T-cell (primary cell): ENCODE measurements at regions not wholly inside any gene's neighbourhood (a gene's known extent, or its start where the extent isn't known, plus 50 kb on each side); places are given as distances from the start of the nearest gene placed in this dataset.

Experiments used
- ATAC-seq, 4 experiments: fragments of 200-7000 bp in 3 of 4; fragments of 150-1000 bp in 1 of 4; cut with Tn5 transposase; replicated peaks in 1 of 4; 1 replicate in 3 of 4; 2 replicates in 1 of 4; pipeline ENCODE4 v1.10.0; 2021; ENCODE audit warnings: moderate library complexity in 3 of 4, mild to moderate bottlenecking in 2 of 4, moderate number of reproducible peaks in 1 of 4
- CTCF ChIA-PET, 2 donors: fragments of 300-600 bp; sonication (Branson Sonifier 250); formaldehyde crosslinking; loops; one replicate each; lab custom pipeline; 2022; ENCODE audit warnings: antibody characterized with exemption in 2 of 2; lab: Charles Lee
- POLR2A ChIA-PET, 2 donors: fragments of 300-600 bp; sonication (Branson Sonifier 250); formaldehyde crosslinking; loops; one replicate each; lab custom pipeline; 2022; ENCODE audit warnings: antibody characterized with exemption in 2 of 2; lab: Charles Lee
- DNase-seq, 35 experiments: peaks; one replicate each; pipeline versions ENCODE4 v3.0.0 to v3.0.0-alpha.2; 2013 to 2023
- H3K27ac ChIP-seq: one replicate; pipeline ENCODE4 v1.5.1; 2013; ENCODE audit warnings: low read length
- H3K27me3 ChIP-seq, 2 experiments: replicated peaks in 1 of 2; 1 replicate in 1 of 2; 2 replicates in 1 of 2; pipeline versions ENCODE4 v1.6.1 to v1.7.0; 2013; ENCODE audit warnings: low read length in 1 of 2, mixed read lengths in 1 of 2; ENCODE audit not compliant: control insufficient read depth in 2 of 2, insufficient read depth in 2 of 2; ENCODE audit errors: extremely low read depth in 1 of 2
- H3K36me3 ChIP-seq, 2 donors: 1 replicate in 1 of 2; 2 replicates in 1 of 2; pipeline versions ENCODE4 v1.6.1 to v1.7.0; 2013; ENCODE audit warnings: low read length in 1 of 2; ENCODE audit not compliant: control insufficient read depth in 2 of 2, insufficient read depth in 1 of 2; ENCODE audit errors: extremely low read depth in 1 of 2
- H3K4me1 ChIP-seq, 2 experiments: 1 replicate in 1 of 2; 2 replicates in 1 of 2; pipeline versions ENCODE4 v1.6.1 to v1.7.0; 2013; ENCODE audit warnings: low read length in 2 of 2, mixed read lengths in 1 of 2; ENCODE audit not compliant: insufficient read depth in 2 of 2, control insufficient read depth in 1 of 2; ENCODE audit errors: extremely low read depth in 1 of 2
- H3K4me3 ChIP-seq, 2 donors: 1 replicate in 1 of 2; 2 replicates in 1 of 2; pipeline versions ENCODE4 v1.5.1 to v1.7.0; 2013; ENCODE audit warnings: mild to moderate bottlenecking in 2 of 2, low read length in 1 of 2, moderate library complexity in 1 of 2; ENCODE audit not compliant: control insufficient read depth in 1 of 2; ENCODE audit errors: extremely low read depth in 1 of 2
- H3K9me3 ChIP-seq: 2 replicates; pipeline ENCODE4 v1.7.0; 2013
- H3K27ac Mint-ChIP-seq, 2 donors: one replicate each; pipeline ENCODE4 v1.8.0; 2020 to 2021; ENCODE audit warnings: mild to moderate bottlenecking in 2 of 2, mixed read lengths in 2 of 2
- H3K27me3 Mint-ChIP-seq, 2 donors: one replicate each; pipeline ENCODE4 v1.8.0; 2021 to 2022; ENCODE audit warnings: mixed read lengths in 2 of 2
- H3K36me3 Mint-ChIP-seq: one replicate; pipeline ENCODE4 v1.8.0; 2021; ENCODE audit warnings: mixed read lengths
- H3K4me1 Mint-ChIP-seq, 3 donors: one replicate each; pipeline ENCODE4 v1.8.0; 2020 to 2022; ENCODE audit warnings: mixed read lengths in 3 of 3, mild to moderate bottlenecking in 1 of 3
- H3K4me3 Mint-ChIP-seq, 3 donors: one replicate each; pipeline ENCODE4 v1.8.0; 2020 to 2022; ENCODE audit warnings: mild to moderate bottlenecking in 3 of 3, mixed read lengths in 3 of 3, moderate library complexity in 3 of 3
- H3K9me3 Mint-ChIP-seq, 3 donors: one replicate each; pipeline ENCODE4 v1.8.0; 2020 to 2022; ENCODE audit warnings: mixed read lengths in 3 of 3
- WGBS: methylation state at CpG from one replicate; pipeline ENCODE4 v1.1.5; 2013; ENCODE audit warnings: missing lambda C conversion rate; ENCODE audit not compliant: insufficient coverage; 5-methylcytosine and 5-hydroxymethylcytosine counted together

- Histone ChIP-seq H3K4me3 (no peak overlapping the region), H3K4me1 (no peaks in the 10 kb centered on the region), H3K36me3 (no peaks in the 10 kb centered on the region), H3K27me3 (no peaks in the 10 kb centered on the region), H3K9me3 (no peaks in the 10 kb centered on the region), H3K27ac (no peak overlapping the region)
- Mint-ChIP-seq H3K27ac (no peak overlapping the region), H3K9me3 (peaks cover 11 to 34% (median 21%) of the 10 kb centered on the region in 3 donors), H3K27me3 (no peaks in the 10 kb centered on the region), H3K4me3 (no peak overlapping the region), H3K36me3 (no peaks in the 10 kb centered on the region), H3K4me1 (no peaks in the 10 kb centered on the region)
- DNase-seq (no peak), ATAC-seq (no peak)
- ChIA-PET CTCF (no interaction called here), POLR2A (no interaction called here)
- WGBS: 80% methylated on average over 1 of the region's 2 CpGs
Measured at GRCh38 chr2:228709788-228710371, 528.4 kb upstream of the SPHKAP start.

DNA sequence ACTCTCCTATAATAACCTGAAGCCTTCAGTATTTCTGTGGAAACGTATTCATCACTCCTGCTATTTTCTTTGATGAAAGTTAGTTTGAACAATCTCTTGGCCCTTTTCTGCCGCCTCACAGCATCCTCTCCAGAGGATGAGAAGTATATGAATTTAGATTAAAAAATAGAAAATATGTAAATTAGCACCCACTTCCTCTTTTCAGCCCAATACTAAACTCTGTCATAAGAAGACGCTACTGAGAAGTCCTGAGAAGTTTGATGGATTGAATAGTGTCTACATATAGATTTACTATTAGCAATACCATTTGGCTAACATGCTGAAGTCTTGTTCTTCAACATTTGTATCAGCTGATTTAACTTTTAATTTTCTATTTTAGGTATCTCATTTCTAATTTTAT lies 526.4 kb upstream of the SPHKAP start:
- no peaks in the 10 kb centered on the region for H3K27me3 Mint-ChIP-seq
- no peak overlapping the region for H3K4me3 Mint-ChIP-seq
- H3K4me1 ChIP-seq: no peaks in the 10 kb centered on the region
- H3K4me1 Mint-ChIP-seq: no peaks in the 10 kb centered on the region
- no peak overlapping the region for H3K27ac ChIP-seq
- ChIA-PET POLR2A (no interaction called here), CTCF (no interaction called here)
- no peaks in the 10 kb centered on the region for H3K27me3 ChIP-seq
- H3K36me3 ChIP-seq: no peaks in the 10 kb centered on the region
- H3K9me3 ChIP-seq: no peaks in the 10 kb centered on the region
- DNase-seq: no peak
- no peaks in the 10 kb centered on the region for H3K36me3 Mint-ChIP-seq
- peaks cover 6 to 21% (median 21%) of the 10 kb centered on the region in 3 donors for H3K9me3 Mint-ChIP-seq
- no CpG with 5 or more reads among the region's 3 CpGs for WGBS
- no peak overlapping the region for H3K4me3 ChIP-seq
- H3K27ac Mint-ChIP-seq: no peak overlapping the region
- ATAC-seq: no peak

DNA sequence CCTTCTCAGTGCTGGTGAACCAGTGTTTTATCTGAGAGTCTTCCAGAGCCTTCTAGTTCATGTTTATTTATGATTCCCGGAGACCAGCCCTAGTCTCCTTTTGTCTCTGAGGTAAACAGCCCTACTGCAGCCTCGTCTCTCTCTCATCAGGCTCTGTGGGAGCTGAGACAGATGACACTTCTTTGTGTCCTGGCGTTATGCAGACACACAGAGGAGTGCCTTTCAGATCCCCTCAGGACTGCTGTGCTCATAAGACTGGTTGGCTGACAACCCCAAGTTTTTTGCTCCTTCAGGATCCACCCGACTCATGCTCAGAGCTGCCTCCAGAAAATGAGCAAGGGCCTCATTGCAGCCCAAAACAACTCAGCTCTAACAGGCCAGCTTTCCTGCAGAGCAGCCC lies 523.8 kb upstream of the SPHKAP start:
- CTCF ChIA-PET: no interaction called here
- H3K4me3 Mint-ChIP-seq: no peak overlapping the region
- DNase-seq (no peak), ATAC-seq (no peak)
- no peaks in the 10 kb centered on the region for H3K36me3 Mint-ChIP-seq
- Histone ChIP-seq H3K27me3 (no peaks in the 10 kb centered on the region), H3K9me3 (no peaks in the 10 kb centered on the region), H3K27ac (no peak overlapping the region), H3K36me3 (no peaks in the 10 kb centered on the region), H3K4me1 (no peaks in the 10 kb centered on the region), H3K4me3 (no peak overlapping the region)
- WGBS: 40% methylated on average over 4 of the region's 4 CpGs
- no peaks in the 10 kb centered on the region for H3K4me1 Mint-ChIP-seq
- no peak overlapping the region for H3K27ac Mint-ChIP-seq
- H3K9me3 Mint-ChIP-seq: peaks cover 5 to 20% (median 17%) of the 10 kb centered on the region in 3 donors
- POLR2A ChIA-PET: no interaction called here
- H3K27me3 Mint-ChIP-seq: no peaks in the 10 kb centered on the region

- Histone ChIP-seq H3K36me3 (no peaks in the 10 kb centered on the region), H3K9me3 (no peaks in the 10 kb centered on the region), H3K27ac (no peak overlapping the region), H3K4me1 (no peaks in the 10 kb centered on the region), H3K27me3 (no peaks in the 10 kb centered on the region), H3K4me3 (no peak overlapping the region)
- no peaks in the 10 kb centered on the region for H3K4me1 Mint-ChIP-seq
- ATAC-seq: no peak
- no peak overlapping the region for H3K4me3 Mint-ChIP-seq
- peaks cover 8 to 18% (median 9%) of the 10 kb centered on the region in 3 donors for H3K9me3 Mint-ChIP-seq
- no peaks in the 10 kb centered on the region for H3K36me3 Mint-ChIP-seq
- ChIA-PET CTCF (interaction anchor here in 1 of 2 donors (0.6 kb wide), 1 partner anchor 11 kb away, joined by 4 read pairs; no protein-coding TSS in a partner anchor), POLR2A (no interaction called here)
- no peak overlapping the region for H3K27ac Mint-ChIP-seq
- no peaks in the 10 kb centered on the region for H3K27me3 Mint-ChIP-seq
- DNase-seq: no peak
- WGBS: 75% methylated on average over 2 of the region's 6 CpGs
Measured at GRCh38 chr2:228703152-228703551, 521.7 kb upstream of the SPHKAP start.

- no peak for ATAC-seq
- Mint-ChIP-seq H3K36me3 (no peaks in the 10 kb centered on the region), H3K4me3 (no peak overlapping the region), H3K27ac (no peak overlapping the region), H3K9me3 (peaks cover 0 to 14% (median 8%) of the 10 kb centered on the region in 3 donors), H3K27me3 (no peaks in the 10 kb centered on the region), H3K4me1 (no peaks in the 10 kb centered on the region)
- POLR2A ChIA-PET: no interaction called here
- H3K27me3 ChIP-seq: no peaks in the 10 kb centered on the region
- no peak overlapping the region for H3K4me3 ChIP-seq
- DNase-seq: no peak
- no peaks in the 10 kb centered on the region for H3K36me3 ChIP-seq
- H3K9me3 ChIP-seq: no peaks in the 10 kb centered on the region
- H3K27ac ChIP-seq: no peak overlapping the region
- CTCF ChIA-PET: no interaction called here
- H3K4me1 ChIP-seq: no peaks in the 10 kb centered on the region
Measured at GRCh38 chr2:228701506-228701905, 520.0 kb upstream of the SPHKAP start.

- WGBS: no CpG with 5 or more reads among the region's 7 CpGs
- POLR2A ChIA-PET: no interaction called here
- CTCF ChIA-PET: no interaction called here
Measured at GRCh38 chr2:228700638-228701037, 519.2 kb upstream of the SPHKAP start.

DNA sequence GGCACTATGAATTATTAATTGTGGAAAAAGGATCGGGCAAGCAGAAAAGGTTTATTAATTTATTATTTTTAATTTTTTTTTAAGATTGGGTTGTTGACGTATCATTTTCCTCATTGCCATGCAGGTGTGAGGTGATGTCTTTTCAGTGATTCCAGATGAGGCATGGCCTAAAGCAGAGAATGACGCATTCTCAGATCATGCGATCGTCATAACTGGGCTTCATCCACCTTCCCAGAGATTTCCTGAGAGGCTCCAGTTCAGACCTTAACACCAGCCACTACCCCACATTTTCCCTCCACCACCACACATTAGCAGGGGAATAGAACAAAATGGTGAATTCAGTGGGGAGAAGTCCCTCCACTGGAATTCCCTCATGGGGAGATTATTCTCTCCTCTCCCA lies 518.4 kb upstream of the SPHKAP start:
- POLR2A ChIA-PET: no interaction called here
- H3K9me3 ChIP-seq: no peaks in the 10 kb centered on the region
- no CpG with 5 or more reads among the region's 5 CpGs for WGBS
- H3K27ac Mint-ChIP-seq: no peak overlapping the region
- no peaks in the 10 kb centered on the region for H3K27me3 Mint-ChIP-seq
- DNase-seq (no peak), ATAC-seq (no peak)
- H3K36me3 ChIP-seq: no peaks in the 10 kb centered on the region
- no peak overlapping the region for H3K4me3 ChIP-seq
- no peaks in the 10 kb centered on the region for H3K4me1 Mint-ChIP-seq
- H3K9me3 Mint-ChIP-seq: peaks cover 0 to 9% (median 5%) of the 10 kb centered on the region in 3 donors
- no peaks in the 10 kb centered on the region for H3K36me3 Mint-ChIP-seq
- no peak overlapping the region for H3K4me3 Mint-ChIP-seq
- CTCF ChIA-PET: no interaction called here
- no peak overlapping the region for H3K27ac ChIP-seq
- no peaks in the 10 kb centered on the region for H3K27me3 ChIP-seq
- no peaks in the 10 kb centered on the region for H3K4me1 ChIP-seq

More at GRCh38 chr2:228700638-228701037, 519.2 kb upstream of the SPHKAP start:
- H3K9me3 Mint-ChIP-seq: peaks cover 0 to 12% (median 6%) of the 10 kb centered on the region in 3 donors
- Histone ChIP-seq H3K27me3 (no peaks in the 10 kb centered on the region), H3K9me3 (no peaks in the 10 kb centered on the region), H3K27ac (no peak overlapping the region), H3K4me1 (no peaks in the 10 kb centered on the region), H3K4me3 (no peak overlapping the region), H3K36me3 (no peaks in the 10 kb centered on the region)
- H3K27me3 Mint-ChIP-seq: no peaks in the 10 kb centered on the region
- no peak overlapping the region for H3K27ac Mint-ChIP-seq
- H3K36me3 Mint-ChIP-seq: no peaks in the 10 kb centered on the region
- no peaks in the 10 kb centered on the region for H3K4me1 Mint-ChIP-seq
- no peak overlapping the region for H3K4me3 Mint-ChIP-seq
- DNase-seq: no peak
- no peak for ATAC-seq
